ENCODE measurements at regions not wholly inside any gene's neighbourhood (a gene's known extent, or its start where the extent isn't known, plus 50 kb on each side); places are given as distances from the start of the nearest gene placed in this dataset.

DNA sequence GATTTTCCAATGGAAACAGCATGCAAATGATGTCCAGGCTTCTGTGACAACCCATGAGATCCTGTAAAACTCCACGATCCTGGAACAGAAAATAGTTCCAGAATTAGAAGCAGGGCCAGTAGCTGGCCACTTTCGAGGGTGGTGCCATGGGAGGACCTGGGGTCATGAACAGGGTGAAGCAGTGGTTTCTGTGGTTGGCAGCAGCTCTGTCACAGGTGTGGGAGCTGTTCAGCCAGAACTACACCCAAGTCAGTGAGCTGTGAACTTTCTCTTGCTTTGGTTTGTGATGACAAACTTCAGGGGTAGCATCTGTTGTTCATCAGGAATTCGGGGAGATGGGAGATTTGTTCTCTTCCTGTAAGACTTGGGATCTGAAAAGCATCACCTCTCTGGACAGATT lies 314.4 kb upstream of the NT5C1B start:
- H3K4me1 ChIP-seq (ENCODE audit: control insufficient read depth, insufficient read depth, low read length), result no peaks in the 10 kb centered on the region
- no peak overlapping the region for H3K27ac ChIP-seq (ENCODE audit: extremely low read depth, low read depth, low read length)
- CTCF ChIA-PET, result no interaction called here
- no peaks in the 10 kb centered on the region for H3K9me3 ChIP-seq (ENCODE audit: control insufficient read depth, insufficient read depth, low read depth, low read length)
- POLR2A ChIA-PET, result no interaction called here
- no peak for TF ChIP-seq ZNF398 (tag by site-specific recombination; IDR thresholded peaks at IDR 0.05)
- TF ChIP-seq YY1 (tag by site-specific recombination; IDR thresholded peaks at IDR 0.05), result no peak
- no peak for TF ChIP-seq ZNF394 (tag by site-specific recombination; IDR thresholded peaks at IDR 0.05; ENCODE audit: borderline replicate concordance)
- TF ChIP-seq ZNF10 (tag by site-specific recombination; IDR thresholded peaks at IDR 0.05), result no peak
- no peak for TF ChIP-seq GLI4 (tag by site-specific recombination; IDR thresholded peaks at IDR 0.05)
- TF ChIP-seq ZNF768 (tag by site-specific recombination; IDR thresholded peaks at IDR 0.05), result no peak
- no peak for TF ChIP-seq ZNF654 (tag by site-specific recombination; IDR thresholded peaks at IDR 0.05; ENCODE audit: low read depth)
- H3K4me3 ChIP-seq (ENCODE audit: low read depth, low read length), result no peak overlapping the region
- no peaks in the 10 kb centered on the region for H3K36me3 ChIP-seq (ENCODE audit: control insufficient read depth in 2 of 2, insufficient read depth in 1 of 2, low read length in 2 of 2)

GRCh38 chr2:18901242-18901641 lies 311.9 kb upstream of the NT5C1B start:
- no peak overlapping the region for H3K27ac ChIP-seq (ENCODE audit: extremely low read depth, low read depth, low read length)
- H3K4me1 ChIP-seq (ENCODE audit: control insufficient read depth, insufficient read depth, low read length), result no peaks in the 10 kb centered on the region
- no peak overlapping the region for H3K4me3 ChIP-seq (ENCODE audit: low read depth, low read length)
- TF ChIP-seq OSR2 (tag by site-specific recombination; IDR thresholded peaks at IDR 0.05) (no peak), ZNF629 (tag by site-specific recombination; IDR thresholded peaks at IDR 0.05) (no peak), ZBTB6 (tag by site-specific recombination; IDR thresholded peaks at IDR 0.05) (no peak), MEIS1 (CRISPR knock-in tag; IDR thresholded peaks at IDR 0.05; ENCODE audit: borderline replicate concordance) (no peak), ZNF610 (tag by site-specific recombination; IDR thresholded peaks at IDR 0.05; ENCODE audit: borderline replicate concordance) (no peak), GLI2 (tag by site-specific recombination; IDR thresholded peaks at IDR 0.05; ENCODE audit: borderline replicate concordance, low read depth) (no peak), EGR2 (tag by site-specific recombination; IDR thresholded peaks at IDR 0.05; ENCODE audit: low read depth) (no peak), ZNF138 (tag by site-specific recombination; IDR thresholded peaks at IDR 0.05; ENCODE audit: borderline replicate concordance) (no peak), ZNF548 (tag by site-specific recombination; IDR thresholded peaks at IDR 0.05) (no peak), ZIC2 (tag by site-specific recombination; IDR thresholded peaks at IDR 0.05) (no peak)
- TF ChIP-seq, protein P1, sequence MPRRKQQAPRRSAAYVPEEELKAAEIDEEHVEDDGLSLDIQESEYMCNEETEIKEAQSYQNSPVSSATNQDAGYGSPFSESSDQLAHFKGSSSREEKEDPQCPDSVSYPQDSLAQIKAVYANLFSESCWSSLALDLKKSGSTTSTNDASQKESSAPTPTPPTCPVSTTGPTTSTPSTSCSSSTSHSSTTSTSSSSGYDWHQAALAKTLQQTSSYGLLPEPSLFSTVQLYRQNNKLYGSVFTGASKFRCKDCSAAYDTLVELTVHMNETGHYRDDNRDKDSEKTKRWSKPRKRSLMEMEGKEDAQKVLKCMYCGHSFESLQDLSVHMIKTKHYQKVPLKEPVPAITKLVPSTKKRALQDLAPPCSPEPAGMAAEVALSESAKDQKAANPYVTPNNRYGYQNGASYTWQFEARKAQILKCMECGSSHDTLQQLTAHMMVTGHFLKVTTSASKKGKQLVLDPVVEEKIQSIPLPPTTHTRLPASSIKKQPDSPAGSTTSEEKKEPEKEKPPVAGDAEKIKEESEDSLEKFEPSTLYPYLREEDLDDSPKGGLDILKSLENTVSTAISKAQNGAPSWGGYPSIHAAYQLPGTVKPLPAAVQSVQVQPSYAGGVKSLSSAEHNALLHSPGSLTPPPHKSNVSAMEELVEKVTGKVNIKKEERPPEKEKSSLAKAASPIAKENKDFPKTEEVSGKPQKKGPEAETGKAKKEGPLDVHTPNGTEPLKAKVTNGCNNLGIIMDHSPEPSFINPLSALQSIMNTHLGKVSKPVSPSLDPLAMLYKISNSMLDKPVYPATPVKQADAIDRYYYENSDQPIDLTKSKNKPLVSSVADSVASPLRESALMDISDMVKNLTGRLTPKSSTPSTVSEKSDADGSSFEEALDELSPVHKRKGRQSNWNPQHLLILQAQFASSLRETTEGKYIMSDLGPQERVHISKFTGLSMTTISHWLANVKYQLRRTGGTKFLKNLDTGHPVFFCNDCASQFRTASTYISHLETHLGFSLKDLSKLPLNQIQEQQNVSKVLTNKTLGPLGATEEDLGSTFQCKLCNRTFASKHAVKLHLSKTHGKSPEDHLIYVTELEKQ (tag by site-specific recombination; IDR thresholded peaks at IDR 0.05; ENCODE audit: borderline replicate concordance), result no peak
- TF ChIP-seq, protein P2, sequence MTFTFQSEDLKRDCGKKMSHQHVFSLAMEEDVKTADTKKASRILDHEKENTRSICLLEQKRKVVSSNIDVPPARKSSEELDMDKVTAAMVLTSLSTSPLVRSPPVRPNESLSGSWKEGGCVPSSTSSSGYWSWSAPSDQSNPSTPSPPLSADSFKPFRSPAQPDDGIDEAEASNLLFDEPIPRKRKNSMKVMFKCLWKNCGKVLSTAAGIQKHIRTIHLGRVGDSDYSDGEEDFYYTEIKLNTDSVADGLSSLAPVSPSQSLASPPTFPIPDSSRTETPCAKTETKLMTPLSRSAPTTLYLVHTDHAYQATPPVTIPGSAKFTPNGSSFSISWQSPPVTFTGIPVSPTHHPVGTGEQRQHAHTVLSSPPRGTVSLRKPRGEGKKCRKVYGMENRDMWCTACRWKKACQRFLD (tag by site-specific recombination; IDR thresholded peaks at IDR 0.05), result no peak
- ChIA-PET POLR2A (no interaction called here), CTCF (interaction anchor here (0.7 to 0.9 kb wide), 2 partner anchors 276 to 468 kb away, joined by 4 read pairs; no protein-coding TSS in a partner anchor)
- no peaks in the 10 kb centered on the region for H3K36me3 ChIP-seq (ENCODE audit: control insufficient read depth in 2 of 2, insufficient read depth in 1 of 2, low read length in 2 of 2)
- no peaks in the 10 kb centered on the region for H3K9me3 ChIP-seq (ENCODE audit: control insufficient read depth, insufficient read depth, low read depth, low read length)

All from HEK293 (cell line).